ENCODE measurements at regions not wholly inside any gene's neighbourhood (a gene's known extent, or its start where the extent isn't known, plus 50 kb on each side); places are given as distances from the start of the nearest gene placed in this dataset.

- TF ChIP-seq ETS1 (IDR thresholded peaks at IDR 0.05): no peak
- no peak for TF ChIP-seq POLR2AphosphoS5 (IDR thresholded peaks at IDR 0.05; ENCODE audit: low read depth)
- TF ChIP-seq JUNB (IDR thresholded peaks at IDR 0.05; ENCODE audit: unreplicated experiment): no peak
- TF ChIP-seq ZNF114 (CRISPR knock-in tag; IDR thresholded peaks at IDR 0.05): no peak
- TF ChIP-seq CREB1 (CRISPR knock-in tag; IDR thresholded peaks at IDR 0.05; ENCODE audit: low read depth): no peak
- TF ChIP-seq NANOG (IDR thresholded peaks at IDR 0.05; ENCODE audit: borderline replicate concordance): no peak
- no peak for TF ChIP-seq REST (IDR thresholded peaks at IDR 0.05; ENCODE audit: unreplicated experiment)
- no peak for TF ChIP-seq EZH2phosphoT487 (IDR thresholded peaks at IDR 0.05; ENCODE audit: unreplicated experiment)
- TF ChIP-seq STAT1 (IDR thresholded peaks at IDR 0.05; ENCODE audit: unreplicated experiment): no peak
These were observed 100.5 kb upstream of the AADAT start (continued) for GRCh38 chr4:170190265-170190664.

GRCh38 chr4:170170861-170171260 is 81.1 kb upstream of the AADAT start:
- H3K36me3 ChIP-seq (ENCODE audit: insufficient read depth): no peaks in the 10 kb centered on the region
- H3K9me3 Mint-ChIP-seq: peaks cover 14% of the 10 kb centered on the region
- H3K27ac Mint-ChIP-seq: no peak overlapping the region
- H2AFZ ChIP-seq: no peak overlapping the region
- H3K4me3 Mint-ChIP-seq: no peak overlapping the region
- H3K4me1 ChIP-seq (ENCODE audit: insufficient read depth): no peaks in the 10 kb centered on the region
- no peak overlapping the region for H3K4me3 ChIP-seq
- H3K9me2 ChIP-seq (ENCODE audit: insufficient read depth): 0 out of 2 replicates have a peak, but pooled peaks cover 6% of the 10 kb centered on the region
- H3K36me3 Mint-ChIP-seq (ENCODE audit: low read depth): peaks cover 8% of the 10 kb centered on the region; the same call in 2 of the 3 replicates
- H3K27me3 ChIP-seq (ENCODE audit: insufficient read depth): no peaks in the 10 kb centered on the region
- no peaks in the 10 kb centered on the region for H4K20me1 ChIP-seq (replicated peaks; ENCODE audit: insufficient read depth)
- H3K4me1 Mint-ChIP-seq: no peaks in the 10 kb centered on the region
- H3K4me2 ChIP-seq: no peak overlapping the region
- no peak overlapping the region for H3K27ac ChIP-seq (ENCODE audit: low read depth)
- no peaks in the 10 kb centered on the region for H3K79me2 ChIP-seq (replicated peaks; ENCODE audit: insufficient read depth)
- H3F3A ChIP-seq (replicated peaks; ENCODE audit: low read depth): no peaks in the 10 kb centered on the region
- DNase-seq (ENCODE audit: low spot score): no peak
- no peak for ATAC-seq
- no peaks in the 10 kb centered on the region for H3K27me3 Mint-ChIP-seq (ENCODE audit: insufficient read depth, low read depth, poor library complexity)
- TF ChIP-seq ZNF114 (CRISPR knock-in tag; IDR thresholded peaks at IDR 0.05) (no peak), ZNF462 (CRISPR knock-in tag; IDR thresholded peaks at IDR 0.05) (no peak), ETS1 (IDR thresholded peaks at IDR 0.05) (no peak), CTCF (conservative IDR thresholded peaks at IDR 0.05; ENCODE audit: low read depth in 2 of 2) (no peak), ZNF331 (CRISPR knock-in tag; IDR thresholded peaks at IDR 0.05; ENCODE audit: low read depth) (no peak), CREB1 (CRISPR knock-in tag; IDR thresholded peaks at IDR 0.05; ENCODE audit: low read depth) (no peak), POLR2AphosphoS5 (IDR thresholded peaks at IDR 0.05; ENCODE audit: low read depth) (no peak), STAT1 (IDR thresholded peaks at IDR 0.05; ENCODE audit: unreplicated experiment) (no peak)

Data from GM23338 (cell line).